Endothelial cell of umbilical vein (primary cell): ENCODE measurements at regions not wholly inside any gene's neighbourhood (a gene's known extent, or its start where the extent isn't known, plus 50 kb on each side); places are given as distances from the start of the nearest gene placed in this dataset.

Experiments used
- EZH2 ChIP-seq: IDR thresholded peaks from 2 replicates; pipeline ENCODE4 v1.6.1; 2012; ENCODE audit warnings: borderline replicate concordance, low read depth, mild to moderate bottlenecking, moderate library complexity, low read length, inconsistent platforms; ENCODE audit not compliant: severe bottlenecking
- FOS ChIP-seq: IDR thresholded peaks from 2 replicates; pipeline ENCODE4 v1.6.1; 2011; ENCODE audit warnings: mild to moderate bottlenecking, low read length, moderate library complexity, borderline replicate concordance; ENCODE audit not compliant: insufficient read depth
- GATA2 ChIP-seq: IDR thresholded peaks from 2 replicates; pipeline ENCODE4 v1.7.0; 2011; ENCODE audit warnings: low read depth, mild to moderate bottlenecking, moderate library complexity, mixed read lengths, low read length; ENCODE audit not compliant: insufficient read length, insufficient read depth
- POLR2A ChIP-seq: IDR thresholded peaks from 2 replicates; pipeline ENCODE4 v1.6.1; 2012; ENCODE audit warnings: low read depth, mild to moderate bottlenecking, control low read depth, low read length
- TF ChIP-seq, protein P1 (sequence below), 2 donors: IDR thresholded peaks; 1 replicate in 1 of 2; 2 replicates in 1 of 2; pipeline ENCODE4 v1.5.1; 2011; ENCODE audit warnings: low read length in 2 of 2, mild to moderate bottlenecking in 2 of 2, moderate library complexity in 2 of 2, control low read depth in 1 of 2, inconsistent platforms in 1 of 2, low read depth in 1 of 2; ENCODE audit not compliant: insufficient read depth in 1 of 2; ENCODE audit errors: extremely low read depth in 1 of 2
- TF ChIP-seq, protein P2 (sequence below): IDR thresholded peaks from 2 replicates; pipeline ENCODE4 v1.6.1; 2011; ENCODE audit not compliant: insufficient read depth, insufficient read length

DNA sequence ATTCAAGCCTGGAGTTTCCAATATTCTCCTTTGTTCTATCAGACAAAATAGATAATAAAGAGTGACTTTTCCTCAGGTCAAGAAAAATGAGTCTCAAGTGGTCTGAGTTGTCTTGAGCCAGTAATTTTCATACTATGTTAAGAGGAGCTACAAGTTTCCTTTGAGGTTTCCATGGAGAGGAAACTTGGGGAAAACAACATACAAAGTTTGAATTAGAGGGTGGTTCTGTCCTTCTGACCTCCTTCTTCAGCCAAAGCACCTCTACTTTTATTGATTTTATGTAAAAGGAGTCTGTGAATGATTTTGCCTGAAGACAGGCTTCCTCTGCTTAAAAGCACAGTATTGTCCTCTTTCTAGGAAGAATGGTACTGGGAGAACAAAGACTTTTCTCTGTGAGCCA, 497.2 kb upstream of the PKN2 start:
- TF ChIP-seq FOS, result no peak
- TF ChIP-seq EZH2, result no peak
- TF ChIP-seq POLR2A, result no peak
- TF ChIP-seq, protein P1, sequence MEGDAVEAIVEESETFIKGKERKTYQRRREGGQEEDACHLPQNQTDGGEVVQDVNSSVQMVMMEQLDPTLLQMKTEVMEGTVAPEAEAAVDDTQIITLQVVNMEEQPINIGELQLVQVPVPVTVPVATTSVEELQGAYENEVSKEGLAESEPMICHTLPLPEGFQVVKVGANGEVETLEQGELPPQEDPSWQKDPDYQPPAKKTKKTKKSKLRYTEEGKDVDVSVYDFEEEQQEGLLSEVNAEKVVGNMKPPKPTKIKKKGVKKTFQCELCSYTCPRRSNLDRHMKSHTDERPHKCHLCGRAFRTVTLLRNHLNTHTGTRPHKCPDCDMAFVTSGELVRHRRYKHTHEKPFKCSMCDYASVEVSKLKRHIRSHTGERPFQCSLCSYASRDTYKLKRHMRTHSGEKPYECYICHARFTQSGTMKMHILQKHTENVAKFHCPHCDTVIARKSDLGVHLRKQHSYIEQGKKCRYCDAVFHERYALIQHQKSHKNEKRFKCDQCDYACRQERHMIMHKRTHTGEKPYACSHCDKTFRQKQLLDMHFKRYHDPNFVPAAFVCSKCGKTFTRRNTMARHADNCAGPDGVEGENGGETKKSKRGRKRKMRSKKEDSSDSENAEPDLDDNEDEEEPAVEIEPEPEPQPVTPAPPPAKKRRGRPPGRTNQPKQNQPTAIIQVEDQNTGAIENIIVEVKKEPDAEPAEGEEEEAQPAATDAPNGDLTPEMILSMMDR (IDR thresholded peaks at IDR 0.05; ENCODE audit: extremely low read depth in 1 of 2, insufficient read depth in 1 of 2, low read depth in 1 of 2, low read length in 2 of 2), result no peak
- TF ChIP-seq GATA2, result no peak
- TF ChIP-seq, protein P2, sequence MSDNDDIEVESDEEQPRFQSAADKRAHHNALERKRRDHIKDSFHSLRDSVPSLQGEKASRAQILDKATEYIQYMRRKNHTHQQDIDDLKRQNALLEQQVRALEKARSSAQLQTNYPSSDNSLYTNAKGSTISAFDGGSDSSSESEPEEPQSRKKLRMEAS, result no peak
